ENCODE measurements at regions not wholly inside any gene's neighbourhood (a gene's known extent, or its start where the extent isn't known, plus 50 kb on each side); places are given as distances from the start of the nearest gene placed in this dataset.

DNA sequence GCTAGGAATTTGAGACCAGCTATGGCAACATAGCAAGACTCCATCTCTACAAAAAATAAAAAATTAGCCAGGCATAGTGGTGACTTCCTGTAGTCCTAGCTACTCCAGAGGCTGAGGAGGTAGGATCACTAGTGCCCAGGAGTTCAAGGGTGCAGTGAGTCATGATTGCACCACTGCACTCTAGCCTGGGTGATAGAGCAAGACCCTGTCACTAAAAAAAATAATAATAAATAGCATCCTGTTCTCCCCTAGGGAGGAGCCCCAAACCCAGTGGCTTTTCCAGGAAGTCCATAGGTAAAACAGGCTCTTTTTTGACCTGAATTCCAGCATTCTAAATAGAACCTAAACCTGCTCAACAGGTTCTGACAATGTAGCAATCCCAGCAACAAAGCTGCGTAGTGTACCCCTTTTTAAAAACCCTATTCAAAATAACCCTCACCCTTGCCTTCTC lies 192.0 kb downstream of the ALDH8A1 start:
- TF ChIP-seq, protein P1, sequence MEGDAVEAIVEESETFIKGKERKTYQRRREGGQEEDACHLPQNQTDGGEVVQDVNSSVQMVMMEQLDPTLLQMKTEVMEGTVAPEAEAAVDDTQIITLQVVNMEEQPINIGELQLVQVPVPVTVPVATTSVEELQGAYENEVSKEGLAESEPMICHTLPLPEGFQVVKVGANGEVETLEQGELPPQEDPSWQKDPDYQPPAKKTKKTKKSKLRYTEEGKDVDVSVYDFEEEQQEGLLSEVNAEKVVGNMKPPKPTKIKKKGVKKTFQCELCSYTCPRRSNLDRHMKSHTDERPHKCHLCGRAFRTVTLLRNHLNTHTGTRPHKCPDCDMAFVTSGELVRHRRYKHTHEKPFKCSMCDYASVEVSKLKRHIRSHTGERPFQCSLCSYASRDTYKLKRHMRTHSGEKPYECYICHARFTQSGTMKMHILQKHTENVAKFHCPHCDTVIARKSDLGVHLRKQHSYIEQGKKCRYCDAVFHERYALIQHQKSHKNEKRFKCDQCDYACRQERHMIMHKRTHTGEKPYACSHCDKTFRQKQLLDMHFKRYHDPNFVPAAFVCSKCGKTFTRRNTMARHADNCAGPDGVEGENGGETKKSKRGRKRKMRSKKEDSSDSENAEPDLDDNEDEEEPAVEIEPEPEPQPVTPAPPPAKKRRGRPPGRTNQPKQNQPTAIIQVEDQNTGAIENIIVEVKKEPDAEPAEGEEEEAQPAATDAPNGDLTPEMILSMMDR (IDR thresholded peaks at IDR 0.05): no peak
- TF ChIP-seq EP300 (IDR thresholded peaks at IDR 0.05) (no peak), POLR2A (IDR thresholded peaks at IDR 0.05) (no peak), POLR2AphosphoS5 (IDR thresholded peaks at IDR 0.05) (no peak)
